GM12878 (cell line): ENCODE measurements at regions not wholly inside any gene's neighbourhood (a gene's known extent, or its start where the extent isn't known, plus 50 kb on each side); places are given as distances from the start of the nearest gene placed in this dataset.

Experiments used
- ATAC-seq: fragments of 200-7000 bp; cut with Tn5 transposase; 3 replicates; pipeline ENCODE4 v1.9.1; 2020; ENCODE audit warnings: mild to moderate bottlenecking, moderate library complexity
- BruUV-seq: library from RNA; stranded (reverse); fragments of 400-500 nt; replicated peaks from 2 replicates; lab custom pipeline; 2021; lab: Mats Ljungman, UMichigan
- CTCF ChIA-PET: fragments of 300-600 bp; sonication (Branson Sonifier 250); formaldehyde crosslinking; extraction: SDS; loops from one replicate; lab custom pipeline; 2021; ENCODE audit warnings: inconsistent platforms; lab: Yijun Ruan, JAX
- POLR2A ChIA-PET: fragments of 350-600 bp; formaldehyde crosslinking; extraction: SDS; loops from one replicate; lab custom pipeline; 2021; ENCODE audit warnings: inconsistent platforms; lab: Charles Lee
- RAD21 ChIA-PET: fragments of 300-600 bp; sonication (Branson Sonifier 250); formaldehyde crosslinking; loops from one replicate; lab custom pipeline; 2023; ENCODE audit warnings: antibody characterized with exemption; ENCODE audit not compliant: unreplicated experiment; lab: Charles Lee
- SMC1A ChIA-PET: fragments of 300-600 bp; sonication (Branson Sonifier 250); formaldehyde crosslinking; loops from one replicate; lab custom pipeline; 2023; ENCODE audit not compliant: unreplicated experiment, uncharacterized antibody; lab: Charles Lee
- DNase-seq: peaks from one replicate; pipeline ENCODE4 v3.0.0-alpha.2; 2011; ENCODE audit warnings: low read depth, low spot score
- FAIRE-seq: peaks from 3 replicates; lab custom pipeline; 2011; peaks lifted over from hg19 to GRCh38; lab: Jason Lieb, UNC
- H2AFZ ChIP-seq: 2 replicates; pipeline ENCODE4 v1.6.0; 2011; ENCODE audit warnings: low read depth, low read length, control low read depth; ENCODE audit not compliant: control insufficient read depth
- H3K27ac ChIP-seq: 2 replicates; pipeline ENCODE4 v1.5.1; 2011; ENCODE audit warnings: control low read depth; ENCODE audit not compliant: control insufficient read depth, insufficient read depth
- H3K27me3 ChIP-seq, 2 experiments: replicated peaks in 1 of 2; 2 replicates each; pipeline versions ENCODE4 v1.6.0 to v1.6.1; 2011; ENCODE audit warnings: low read length in 1 of 2; ENCODE audit not compliant: control insufficient read depth in 2 of 2, insufficient read depth in 2 of 2
- H3K36me3 ChIP-seq, 2 experiments: 2 replicates each; pipeline ENCODE4 v1.5.1; 2011; ENCODE audit warnings: low read length in 1 of 2; ENCODE audit not compliant: control insufficient read depth in 2 of 2, insufficient read depth in 2 of 2
- H3K4me1 ChIP-seq: 2 replicates; pipeline ENCODE4 v1.6.1; 2011; ENCODE audit warnings: mild to moderate bottlenecking, low read length, moderate library complexity, mixed read lengths; ENCODE audit not compliant: control insufficient read depth, insufficient read depth
- H3K4me2 ChIP-seq: 2 replicates; pipeline ENCODE4 v1.6.0; 2011; ENCODE audit warnings: control low read depth; ENCODE audit not compliant: control insufficient read depth, insufficient read depth
- H3K4me3 ChIP-seq: fragments of 200-600 bp; sonication (generic); 2 replicates; pipeline ENCODE4 v1.5.1; 2016
- H3K79me2 ChIP-seq: 2 replicates; pipeline ENCODE4 v1.6.0; 2011; ENCODE audit warnings: low read length; ENCODE audit not compliant: control insufficient read depth, insufficient read depth
- H3K9ac ChIP-seq: 2 replicates; pipeline ENCODE4 v1.8.0; 2011; ENCODE audit warnings: low read length, control low read depth, mixed read lengths; ENCODE audit not compliant: control insufficient read depth, insufficient read depth
- H3K9me3 ChIP-seq: replicated peaks from 3 replicates; pipeline ENCODE4 v1.5.1; 2011; ENCODE audit warnings: mild to moderate bottlenecking, low read length; ENCODE audit not compliant: control insufficient read depth, insufficient read depth
- H4K20me1 ChIP-seq: 2 replicates; pipeline ENCODE4 v1.6.0; 2011; ENCODE audit not compliant: control insufficient read depth, insufficient read depth
- CBFB ChIP-seq: IDR thresholded peaks from 2 replicates; pipeline ENCODE4 v1.6.1; 2016; ENCODE audit warnings: antibody characterized with exemption, low read depth
- CUX1 ChIP-seq: IDR thresholded peaks from 2 replicates; pipeline ENCODE4 v1.6.1; 2012; ENCODE audit warnings: improper control_type of control experiment, low read depth, low read length; ENCODE audit not compliant: insufficient replicate concordance
- MTA3 ChIP-seq: IDR thresholded peaks from 2 replicates; pipeline ENCODE4 v1.6.1; 2012; ENCODE audit warnings: low read length, inconsistent platforms, borderline replicate concordance
- MXI1 ChIP-seq: fragments of 150-350 bp; IDR thresholded peaks from 2 replicates; pipeline ENCODE4 v1.6.1; 2011; ENCODE audit warnings: low read depth, mild to moderate bottlenecking, inconsistent platforms, low read length, improper control_type of control experiment
- SKIL ChIP-seq: fragments of 450-650 bp; IDR thresholded peaks from 2 replicates; pipeline ENCODE4 v1.6.1; 2017; ENCODE audit warnings: mild to moderate bottlenecking, low read depth, inconsistent platforms; ENCODE audit not compliant: poor library complexity, severe bottlenecking
- TCF7 ChIP-seq: IDR thresholded peaks from 2 replicates; pipeline ENCODE4 v1.6.1; 2014; ENCODE audit warnings: antibody characterized with exemption, borderline replicate concordance
- ZBTB11 ChIP-seq: fragments of 450-650 bp; formaldehyde crosslinking; IDR thresholded peaks from 2 replicates; pipeline ENCODE4 v1.5.0; 2022; ENCODE audit warnings: mild to moderate bottlenecking, missing genetic modification characterization
- ZNF592 ChIP-seq: fragments of 450-650 bp; IDR thresholded peaks from 2 replicates; pipeline ENCODE4 v1.6.1; 2017; ENCODE audit warnings: mild to moderate bottlenecking, moderate library complexity
- WGBS: methylation state at CpG from one replicate; pipeline ENCODE4 v1.1.6; 2016; ENCODE audit warnings: low lambda C conversion rate; ENCODE audit not compliant: insufficient replicate concordance, insufficient coverage; ENCODE audit errors: missing lambda C conversion rate; 5-methylcytosine and 5-hydroxymethylcytosine counted together
- in situ Hi-C: fragments of 300-500 bp; cut with MboI; formaldehyde crosslinking; loops from 9 replicates; pipeline ENCODE4 v1.14.3; 2018; ENCODE audit warnings: mixed read lengths
- intact Hi-C: fragments of 100-400 bp; cut with micrococcal nuclease; formaldehyde crosslinking; loops from one replicate; pipeline ENCODE4 v1.14.2; 2022; ENCODE audit not compliant: unreplicated experiment

- SMC1A ChIA-PET = interaction anchor here (0.7 to 1.0 kb wide), 2 partner anchors 9 to 11 kb away, joined by 3 read pairs; no protein-coding TSS in a partner anchor
- intact Hi-C loops = no loop called here
- TF ChIP-seq MTA3 (no peak), ZBTB11 (CRISPR knock-in tag) (no peak), CUX1 (no peak), CBFB (no peak), SKIL (no peak), MXI1 (no peak), TCF7 (no peak), ZNF592 (no peak)
Measured at GRCh38 chr6:140609956-140610355, 1235.5 kb upstream of the CITED2 start.

More at GRCh38 chr6:140609956-140610355, 1235.5 kb upstream of the CITED2 start:
- Histone ChIP-seq H4K20me1 (no peaks in the 10 kb centered on the region), H2AFZ (no peak overlapping the region), H3K79me2 (no peaks in the 10 kb centered on the region), H3K9me3 (no peaks in the 10 kb centered on the region; the same call in 2 of the 3 replicates), H3K27me3 (no peaks in the 10 kb centered on the region), H3K36me3 (no peaks in the 10 kb centered on the region), H3K4me3 (no peak overlapping the region), H3K27ac (no peak overlapping the region), H3K4me2 (no peak overlapping the region), H3K4me1 (no peaks in the 10 kb centered on the region), H3K9ac (no peak overlapping the region)
- 76% methylated on average over 2 of the region's 2 CpGs for whole genome bisulfite sequencing
- ChIA-PET POLR2A (no interaction called here), CTCF (interaction anchor here (1.0 kb wide), 1 partner anchor 13 kb away, joined by 3 read pairs; no protein-coding TSS in a partner anchor), RAD21 (interaction anchor here (0.6 kb wide), 1 partner anchor 197 kb away, joined by 4 read pairs; no protein-coding TSS in a partner anchor)
- no TSS peak for BruUV-seq
- in situ Hi-C loops = no loop called here
- FAIRE-seq (no peak), DNase-seq (no peak), ATAC-seq (peak; percentile 44; the same call in 2 of the 3 replicates)
